Activated naive CD4-positive, alpha-beta T cell treated with anti-CD3 and anti-CD28 coated beads, Interleukin-2, amount 10 ng/mL, durations not matched to agents 7 days and 5 days (primary cell): ENCODE measurements at regions not wholly inside any gene's neighbourhood (a gene's known extent, or its start where the extent isn't known, plus 50 kb on each side); places are given as distances from the start of the nearest gene placed in this dataset.

ENCODE experiments used
- CTCF ChIA-PET: fragments of 350-600 bp; sonication (Branson Sonifier 250); formaldehyde crosslinking; loops from one replicate; lab custom pipeline; 2021; ENCODE audit warnings: antibody characterized with exemption; lab: Charles Lee
- DNase-seq: peaks from one replicate; pipeline ENCODE4 v3.0.0-alpha.2; 2020
- H3K27ac Mint-ChIP-seq: one replicate; pipeline ENCODE4 v1.8.0; 2021; ENCODE audit warnings: mild to moderate bottlenecking, moderate library complexity, mixed read lengths
- H3K27me3 Mint-ChIP-seq: one replicate; pipeline ENCODE4 v1.8.0; 2021; ENCODE audit warnings: mild to moderate bottlenecking, mixed read lengths
- H3K36me3 Mint-ChIP-seq: one replicate; pipeline ENCODE4 v1.8.0; 2021; ENCODE audit warnings: mixed read lengths
- H3K4me1 Mint-ChIP-seq: one replicate; pipeline ENCODE4 v1.8.0; 2021; ENCODE audit warnings: mixed read lengths
- H3K4me3 Mint-ChIP-seq: one replicate; pipeline ENCODE4 v1.8.0; 2021; ENCODE audit warnings: mild to moderate bottlenecking, moderate library complexity, mixed read lengths
- H3K9me3 Mint-ChIP-seq: one replicate; pipeline ENCODE4 v1.8.0; 2021; ENCODE audit warnings: mixed read lengths

- peaks cover 5% of the 10 kb centered on the region for H3K36me3 Mint-ChIP-seq
- no peaks in the 10 kb centered on the region for H3K4me1 Mint-ChIP-seq
- no peak for DNase-seq
- H3K4me3 Mint-ChIP-seq, result no peak overlapping the region
- H3K9me3 Mint-ChIP-seq, result peaks cover 17% of the 10 kb centered on the region
- H3K27me3 Mint-ChIP-seq, result no peaks in the 10 kb centered on the region
- CTCF ChIA-PET, result no interaction called here
- H3K27ac Mint-ChIP-seq, result no peak overlapping the region
These were observed 191.5 kb upstream of the ZNF536 start for GRCh38 chr19:30180691-30181090.

DNA sequence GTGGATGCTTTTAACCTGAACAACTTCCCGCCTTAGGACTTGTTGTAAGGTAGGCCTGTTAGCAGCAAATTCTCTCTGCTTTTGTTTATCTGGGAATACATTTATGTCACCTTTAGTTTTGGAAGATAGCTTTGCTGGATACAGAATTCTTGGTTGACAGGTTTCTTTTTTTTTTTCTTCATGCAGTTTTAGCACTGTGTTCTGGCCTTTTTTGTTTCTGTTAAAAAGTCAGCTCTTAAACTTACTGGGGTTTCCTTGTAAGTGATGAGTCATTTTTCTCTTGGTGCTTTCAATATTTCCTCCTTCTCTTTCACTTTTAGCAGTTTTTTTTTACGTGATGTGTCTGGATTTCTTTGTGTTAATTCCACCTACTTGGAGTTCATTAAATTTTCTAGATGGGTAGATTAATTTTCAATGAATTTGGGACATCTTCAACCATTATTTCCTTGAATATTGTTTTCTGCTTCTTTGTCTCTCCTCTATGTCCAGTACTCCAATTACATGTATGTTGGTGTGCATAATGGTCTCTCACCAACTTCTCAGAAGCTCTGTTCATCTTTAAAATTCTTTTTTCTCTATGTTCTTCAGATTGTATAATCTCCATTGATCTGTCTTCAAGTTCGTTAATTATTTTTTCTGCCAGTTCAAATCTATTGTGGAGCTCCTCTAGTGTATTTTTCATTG, 188.2 kb upstream of the ZNF536 start:
- Mint-ChIP-seq H3K4me1 (no peaks in the 10 kb centered on the region), H3K27ac (no peak overlapping the region), H3K27me3 (no peaks in the 10 kb centered on the region), H3K36me3 (peaks cover 5% of the 10 kb centered on the region), H3K4me3 (no peak overlapping the region), H3K9me3 (peaks cover 21% of the 10 kb centered on the region)
- CTCF ChIA-PET, result no interaction called here
- DNase-seq, result no peak

GRCh38 chr19:30202060-30202600, 170.1 kb upstream of the ZNF536 start:
- Mint-ChIP-seq H3K27me3 (no peaks in the 10 kb centered on the region), H3K27ac (no peak overlapping the region), H3K36me3 (no peaks in the 10 kb centered on the region), H3K4me1 (no peaks in the 10 kb centered on the region), H3K4me3 (no peak overlapping the region), H3K9me3 (no peaks in the 10 kb centered on the region)
- DNase-seq, result no peak
- CTCF ChIA-PET, result no interaction called here

- no peak overlapping the region for H3K27ac Mint-ChIP-seq
- no peaks in the 10 kb centered on the region for H3K9me3 Mint-ChIP-seq
- H3K36me3 Mint-ChIP-seq, result no peaks in the 10 kb centered on the region
- H3K27me3 Mint-ChIP-seq, result no peaks in the 10 kb centered on the region
- H3K4me1 Mint-ChIP-seq, result no peaks in the 10 kb centered on the region
- CTCF ChIA-PET, result interaction anchor here (0.6 kb wide), 1 partner anchor 28 kb away, joined by 3 read pairs; no protein-coding TSS in a partner anchor
- DNase-seq, result no peak
- no peak overlapping the region for H3K4me3 Mint-ChIP-seq
These were observed 167.5 kb upstream of the ZNF536 start for GRCh38 chr19:30204721-30205120.

DNA sequence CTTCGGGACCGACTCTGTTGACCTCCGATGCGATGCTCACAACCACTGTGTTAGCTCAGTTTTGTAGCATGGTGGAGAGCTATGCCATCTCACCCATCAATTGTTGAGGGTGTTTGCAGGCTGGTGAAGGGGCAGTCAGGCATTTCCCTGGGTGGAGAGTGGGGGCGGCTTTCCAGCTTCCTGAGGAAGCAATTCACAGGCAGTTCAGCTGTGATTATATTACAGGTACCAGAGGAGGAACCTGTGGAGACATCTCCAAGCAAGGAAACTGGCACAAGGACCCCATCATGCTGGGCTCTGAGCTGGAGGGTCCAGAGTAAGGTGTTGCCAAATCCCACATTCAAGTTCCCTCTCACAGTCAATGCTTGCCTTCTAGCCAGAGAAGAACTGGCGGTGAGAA, 166.0 kb upstream of the ZNF536 start:
- no peak for DNase-seq
- H3K36me3 Mint-ChIP-seq, result no peaks in the 10 kb centered on the region
- no peaks in the 10 kb centered on the region for H3K9me3 Mint-ChIP-seq
- CTCF ChIA-PET, result no interaction called here
- H3K4me3 Mint-ChIP-seq, result no peak overlapping the region
- no peaks in the 10 kb centered on the region for H3K27me3 Mint-ChIP-seq
- no peaks in the 10 kb centered on the region for H3K4me1 Mint-ChIP-seq
- no peak overlapping the region for H3K27ac Mint-ChIP-seq

- Mint-ChIP-seq H3K4me1 (no peaks in the 10 kb centered on the region), H3K4me3 (no peak overlapping the region), H3K9me3 (no peaks in the 10 kb centered on the region), H3K27ac (no peak overlapping the region), H3K27me3 (no peaks in the 10 kb centered on the region), H3K36me3 (no peaks in the 10 kb centered on the region)
- DNase-seq, result no peak
- CTCF ChIA-PET, result no interaction called here
These were observed 164.8 kb upstream of the ZNF536 start for GRCh38 chr19:30207357-30207756.

DNA sequence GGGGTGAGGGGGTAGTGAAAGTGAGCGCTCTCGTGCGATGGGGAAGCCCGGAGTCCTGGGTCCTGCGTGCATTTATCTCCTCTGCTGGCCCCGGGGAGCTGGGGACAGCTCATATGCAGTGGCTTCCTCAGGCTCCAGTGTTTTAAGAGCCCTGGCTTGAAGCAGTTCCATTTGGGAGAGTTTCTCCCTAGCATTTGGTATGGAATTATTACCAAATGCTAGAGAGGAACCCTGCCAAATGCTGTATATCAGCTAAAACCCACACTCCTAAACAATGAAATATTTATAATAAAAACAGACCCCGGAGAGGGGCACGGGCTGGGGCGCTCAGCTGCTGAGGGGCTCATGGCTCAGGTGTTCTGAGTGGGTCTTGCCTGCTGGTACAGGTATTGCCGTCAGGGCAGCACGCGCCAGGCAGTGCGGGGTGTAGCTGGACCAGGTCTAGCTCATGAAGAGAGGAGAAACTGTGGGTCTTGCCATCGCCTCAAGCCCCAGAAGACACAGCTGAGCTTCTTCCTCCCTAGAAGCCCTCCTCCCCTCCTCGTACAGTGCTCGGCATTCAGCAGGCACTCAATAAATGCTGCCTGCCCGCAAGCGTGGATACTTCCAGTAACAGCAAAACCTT, 163.6 kb upstream of the ZNF536 start:
- CTCF ChIA-PET, result no interaction called here
- no peak for DNase-seq
- Mint-ChIP-seq H3K36me3 (no peaks in the 10 kb centered on the region), H3K4me3 (no peak overlapping the region), H3K9me3 (no peaks in the 10 kb centered on the region), H3K27me3 (no peaks in the 10 kb centered on the region), H3K27ac (no peak overlapping the region), H3K4me1 (no peaks in the 10 kb centered on the region)

DNA sequence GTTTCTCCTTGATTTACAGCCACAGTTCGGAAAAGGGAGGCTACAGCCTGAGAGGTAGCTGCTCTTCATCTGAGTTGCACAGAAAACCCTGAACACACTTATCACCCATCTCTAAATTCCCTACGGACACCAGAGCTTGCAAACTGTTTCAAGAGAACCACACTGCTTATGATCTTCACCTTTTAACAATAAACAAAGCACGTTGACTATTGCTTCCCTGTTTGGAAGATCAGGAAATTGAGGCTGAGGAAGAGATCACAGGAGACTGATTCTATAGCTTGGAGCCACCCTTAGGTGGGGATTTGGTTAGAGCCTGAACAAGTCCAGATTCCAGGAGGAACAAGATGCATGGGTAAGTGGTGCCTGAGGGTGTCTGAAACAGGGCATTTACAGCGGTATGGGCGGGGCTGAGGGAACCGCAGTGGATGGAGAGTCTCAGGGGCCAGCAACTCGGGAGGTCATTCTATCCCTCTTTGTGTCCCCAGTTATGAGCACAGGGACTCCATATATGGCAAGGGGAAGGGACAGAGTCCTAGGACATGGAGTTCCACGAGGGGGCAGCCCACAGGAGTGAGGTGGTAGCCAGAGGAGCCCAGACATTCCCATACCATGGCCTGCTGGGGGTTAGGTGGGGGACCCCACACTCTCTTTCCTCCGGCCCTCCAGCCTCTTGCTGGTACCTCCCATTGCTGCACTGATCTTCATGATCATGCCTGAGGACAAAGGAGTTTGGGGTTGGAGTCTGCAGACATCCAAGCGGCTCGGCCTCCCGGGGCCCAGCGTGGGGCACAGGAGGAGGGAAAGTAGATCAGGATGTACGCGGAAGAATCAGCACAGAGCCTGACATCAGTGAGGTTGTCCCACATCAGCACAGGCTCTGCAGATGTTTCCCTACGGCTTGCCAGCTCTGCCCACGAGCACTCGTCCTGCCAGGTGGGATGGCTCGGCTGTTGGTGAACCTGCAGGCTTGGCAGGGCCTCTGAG, 162.3 kb upstream of the ZNF536 start:
- Mint-ChIP-seq H3K4me3 (no peak overlapping the region), H3K36me3 (no peaks in the 10 kb centered on the region)

GRCh38 chr19:30212574-30212973, 159.6 kb upstream of the ZNF536 start:
- CTCF ChIA-PET, result no interaction called here
- H3K36me3 Mint-ChIP-seq, result no peaks in the 10 kb centered on the region
- H3K4me1 Mint-ChIP-seq, result peaks cover 3% of the 10 kb centered on the region
- no peaks in the 10 kb centered on the region for H3K9me3 Mint-ChIP-seq
- H3K27me3 Mint-ChIP-seq, result peaks cover 19% of the 10 kb centered on the region
- no peak overlapping the region for H3K4me3 Mint-ChIP-seq
- H3K27ac Mint-ChIP-seq, result no peak overlapping the region
- no peak for DNase-seq

More for the DNA sequence above, 162.3 kb upstream of the ZNF536 start:
- DNase-seq, result no peak
- Mint-ChIP-seq H3K9me3 (no peaks in the 10 kb centered on the region), H3K27ac (no peak overlapping the region), H3K27me3 (peaks cover 4% of the 10 kb centered on the region), H3K4me1 (peaks cover 3% of the 10 kb centered on the region)
- CTCF ChIA-PET, result no interaction called here

DNA sequence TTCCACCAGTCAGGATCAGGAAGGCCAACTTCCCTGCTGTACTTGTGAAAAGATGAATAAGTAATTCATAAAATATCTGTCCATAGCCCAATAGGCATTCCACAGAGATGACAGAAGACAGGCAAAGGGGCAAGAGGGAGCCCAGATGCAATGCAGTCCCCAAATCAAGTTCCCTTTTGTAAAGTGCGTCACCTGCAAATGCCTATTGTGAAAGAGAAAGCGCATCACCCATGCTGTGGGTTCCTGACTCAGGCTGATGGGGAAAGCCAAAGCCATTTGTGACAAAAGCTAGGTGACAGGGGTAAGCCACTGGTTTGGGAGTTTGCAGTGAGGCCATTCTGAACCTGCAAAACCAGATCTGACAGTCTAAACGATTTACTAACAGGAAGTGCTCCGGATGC, 157.5 kb upstream of the ZNF536 start:
- H3K4me1 Mint-ChIP-seq, result peaks cover 3% of the 10 kb centered on the region
- H3K9me3 Mint-ChIP-seq, result no peaks in the 10 kb centered on the region
- H3K36me3 Mint-ChIP-seq, result no peaks in the 10 kb centered on the region
- no peak overlapping the region for H3K27ac Mint-ChIP-seq
- peaks cover 26% of the 10 kb centered on the region for H3K27me3 Mint-ChIP-seq
- CTCF ChIA-PET, result no interaction called here
- no peak overlapping the region for H3K4me3 Mint-ChIP-seq
- DNase-seq, result no peak

GRCh38 chr19:30215248-30215647, 156.9 kb upstream of the ZNF536 start:
- no peak for DNase-seq
- Mint-ChIP-seq H3K36me3 (no peaks in the 10 kb centered on the region), H3K27ac (no peak overlapping the region), H3K9me3 (no peaks in the 10 kb centered on the region), H3K4me1 (peaks cover 3% of the 10 kb centered on the region), H3K27me3 (peaks cover 30% of the 10 kb centered on the region), H3K4me3 (no peak overlapping the region)
- CTCF ChIA-PET, result interaction anchor here (1.4 kb wide), 1 partner anchor 8 kb away, joined by 3 read pairs; no protein-coding TSS in a partner anchor

- Mint-ChIP-seq H3K4me1 (peaks cover 3% of the 10 kb centered on the region), H3K9me3 (no peaks in the 10 kb centered on the region), H3K27ac (no peak overlapping the region), H3K27me3 (peaks cover 36% of the 10 kb centered on the region), H3K36me3 (no peaks in the 10 kb centered on the region), H3K4me3 (no peak overlapping the region)
- DNase-seq, result no peak
- CTCF ChIA-PET, result interaction anchor here (1.4 kb wide), 1 partner anchor 7 kb away, joined by 3 read pairs; no protein-coding TSS in a partner anchor
These were observed 155.7 kb upstream of the ZNF536 start for GRCh38 chr19:30216453-30216852.

DNA sequence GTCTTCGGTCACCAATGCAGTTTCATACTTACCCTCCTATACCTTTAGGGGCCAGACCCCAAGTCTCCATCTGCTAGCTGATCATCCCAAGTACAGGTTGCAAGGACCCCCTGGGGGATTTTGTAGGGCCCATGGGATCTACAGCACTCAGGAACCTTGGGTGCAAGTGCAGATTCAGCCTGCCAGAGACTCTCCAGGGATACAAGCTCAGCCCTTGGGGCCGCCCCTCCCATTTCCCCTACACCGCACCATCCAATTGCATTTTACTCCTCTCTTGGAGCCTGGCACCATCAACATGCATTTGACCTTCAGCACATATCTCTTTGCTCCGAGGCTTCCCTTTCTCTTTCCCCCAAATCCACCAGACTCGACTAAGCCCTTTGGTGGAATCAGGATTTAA, 154.7 kb upstream of the ZNF536 start:
- no peak for DNase-seq
- peaks cover 46% of the 10 kb centered on the region for H3K27me3 Mint-ChIP-seq
- no peaks in the 10 kb centered on the region for H3K36me3 Mint-ChIP-seq
- H3K4me1 Mint-ChIP-seq, result peaks cover 3% of the 10 kb centered on the region
- no peaks in the 10 kb centered on the region for H3K9me3 Mint-ChIP-seq
- CTCF ChIA-PET, result no interaction called here
- no peak overlapping the region for H3K27ac Mint-ChIP-seq
- H3K4me3 Mint-ChIP-seq, result no peak overlapping the region

GRCh38 chr19:30219702-30220101, 152.5 kb upstream of the ZNF536 start:
- DNase-seq, result no peak
- Mint-ChIP-seq H3K36me3 (peaks cover 4% of the 10 kb centered on the region), H3K4me1 (peaks cover 4% of the 10 kb centered on the region), H3K27ac (no peak overlapping the region), H3K4me3 (no peak overlapping the region), H3K9me3 (no peaks in the 10 kb centered on the region), H3K27me3 (peaks cover 64% of the 10 kb centered on the region)
- CTCF ChIA-PET, result no interaction called here
